NB4 (cell line): ENCODE measurements at regions not wholly inside any gene's neighbourhood (a gene's known extent, or its start where the extent isn't known, plus 50 kb on each side); places are given as distances from the start of the nearest gene placed in this dataset.
"Not testable (repeated sequence)": the region's sequence is repeated elsewhere in the genome, so short reads cannot be mapped to it uniquely, and the experiment has no call there.

Experiments used
- DNase-seq: peaks from one replicate; pipeline ENCODE4 v3.0.0; 2010; ENCODE audit warnings: low read depth
- H3K4me3 ChIP-seq: one replicate; pipeline ENCODE4 v1.5.1; 2011; ENCODE audit warnings: mild to moderate bottlenecking, low read depth, low read length, moderate library complexity
- MYC ChIP-seq: IDR thresholded peaks from 2 replicates; pipeline ENCODE4 v1.6.1; 2011; ENCODE audit warnings: low read depth, low read length
- POLR2A ChIP-seq: IDR thresholded peaks from 2 replicates; pipeline ENCODE4 v1.6.1; 2011; ENCODE audit warnings: mild to moderate bottlenecking; ENCODE audit not compliant: insufficient read length; ENCODE audit errors: extremely low read depth
- TF ChIP-seq, protein P1 (sequence below): IDR thresholded peaks from 2 replicates; pipeline ENCODE4 v1.6.1; 2011; ENCODE audit warnings: low read depth, low read length
- TF ChIP-seq, protein P2 (sequence below): IDR thresholded peaks from one replicate; pipeline ENCODE4 v1.5.1; 2012; ENCODE audit warnings: low read depth, low read length

- H3K4me3 ChIP-seq, result no peak overlapping the region
- DNase-seq, result no peak
- TF ChIP-seq POLR2A (no peak), MYC (no peak)
- TF ChIP-seq, protein P1, sequence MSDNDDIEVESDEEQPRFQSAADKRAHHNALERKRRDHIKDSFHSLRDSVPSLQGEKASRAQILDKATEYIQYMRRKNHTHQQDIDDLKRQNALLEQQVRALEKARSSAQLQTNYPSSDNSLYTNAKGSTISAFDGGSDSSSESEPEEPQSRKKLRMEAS, result no peak
- TF ChIP-seq, protein P2, sequence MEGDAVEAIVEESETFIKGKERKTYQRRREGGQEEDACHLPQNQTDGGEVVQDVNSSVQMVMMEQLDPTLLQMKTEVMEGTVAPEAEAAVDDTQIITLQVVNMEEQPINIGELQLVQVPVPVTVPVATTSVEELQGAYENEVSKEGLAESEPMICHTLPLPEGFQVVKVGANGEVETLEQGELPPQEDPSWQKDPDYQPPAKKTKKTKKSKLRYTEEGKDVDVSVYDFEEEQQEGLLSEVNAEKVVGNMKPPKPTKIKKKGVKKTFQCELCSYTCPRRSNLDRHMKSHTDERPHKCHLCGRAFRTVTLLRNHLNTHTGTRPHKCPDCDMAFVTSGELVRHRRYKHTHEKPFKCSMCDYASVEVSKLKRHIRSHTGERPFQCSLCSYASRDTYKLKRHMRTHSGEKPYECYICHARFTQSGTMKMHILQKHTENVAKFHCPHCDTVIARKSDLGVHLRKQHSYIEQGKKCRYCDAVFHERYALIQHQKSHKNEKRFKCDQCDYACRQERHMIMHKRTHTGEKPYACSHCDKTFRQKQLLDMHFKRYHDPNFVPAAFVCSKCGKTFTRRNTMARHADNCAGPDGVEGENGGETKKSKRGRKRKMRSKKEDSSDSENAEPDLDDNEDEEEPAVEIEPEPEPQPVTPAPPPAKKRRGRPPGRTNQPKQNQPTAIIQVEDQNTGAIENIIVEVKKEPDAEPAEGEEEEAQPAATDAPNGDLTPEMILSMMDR, result no peak
These were observed 65.5 kb upstream of the KLF7 start for GRCh38 chr2:207231106-207231865.

DNA sequence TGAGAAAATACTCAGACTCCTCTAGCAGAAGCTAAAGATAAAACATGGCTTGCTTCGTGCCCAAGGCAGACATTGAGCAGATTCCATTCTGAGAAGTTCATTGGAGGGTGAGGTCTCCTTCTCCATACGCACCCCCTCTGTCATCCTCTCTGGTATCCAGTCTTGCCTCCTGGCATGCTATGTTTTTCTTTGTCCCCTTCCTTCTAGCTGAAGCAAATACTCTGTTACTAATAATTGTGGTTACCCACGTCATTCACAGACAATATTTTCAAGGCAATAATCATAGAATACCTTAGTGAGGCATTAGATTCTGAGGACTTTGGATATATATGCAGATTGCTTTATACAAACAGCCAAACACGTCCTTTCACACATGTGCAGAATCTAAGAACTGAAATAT is 66.2 kb upstream of the KLF7 start:
- no peak for DNase-seq
- H3K4me3 ChIP-seq, result no peak overlapping the region
- TF ChIP-seq MYC, result no peak
- TF ChIP-seq, protein P1, result no peak
- TF ChIP-seq POLR2A, result no peak
- TF ChIP-seq, protein P2, result no peak

DNA sequence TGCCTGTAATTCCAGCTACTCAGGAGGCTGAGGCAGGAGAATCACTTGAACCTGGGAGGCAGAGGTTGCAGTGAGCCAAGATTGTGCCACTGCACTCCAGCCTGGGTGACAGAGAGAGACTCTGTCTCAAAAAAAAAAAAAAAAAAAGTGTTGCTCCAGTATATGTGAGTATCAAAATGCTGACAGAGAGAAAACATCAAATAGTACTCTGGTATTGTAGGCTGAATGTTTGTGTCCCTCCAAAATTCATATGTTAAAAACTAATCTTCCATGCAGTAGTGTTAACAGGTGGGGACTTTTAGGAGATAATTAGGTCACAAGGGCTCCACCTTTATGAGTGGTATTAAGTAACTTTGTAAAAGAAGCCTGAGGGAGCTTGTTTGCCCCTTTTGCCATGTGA is 67.4 kb upstream of the KLF7 start:
- DNase-seq, H3K4me3 ChIP-seq: not testable (repeated sequence)

DNA sequence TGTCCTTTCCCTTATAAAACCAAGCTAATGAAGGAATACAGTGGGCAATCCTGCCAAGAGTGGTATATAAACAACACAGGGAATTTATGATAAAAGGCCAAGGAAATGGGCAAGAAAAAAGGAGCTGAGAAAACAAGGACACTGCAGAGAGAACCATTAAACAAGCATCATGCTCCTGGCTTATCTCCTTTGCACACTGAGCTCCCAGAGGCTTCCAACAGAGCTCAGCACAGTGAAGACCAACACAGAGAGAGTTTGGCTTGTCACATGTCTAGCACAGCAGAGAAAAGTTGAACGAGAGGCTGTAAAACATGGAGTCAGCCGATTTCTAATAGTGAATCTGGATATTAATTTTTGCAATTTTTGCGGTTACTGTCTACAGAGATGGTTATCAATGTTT is 68.0 kb upstream of the KLF7 start:
- TF ChIP-seq, protein P1, result no peak

GRCh38 chr2:207235621-207236020 is 69.9 kb upstream of the KLF7 start:
- H3K4me3 ChIP-seq, result no peak overlapping the region
- no peak for TF ChIP-seq MYC
- TF ChIP-seq, protein P2, result no peak
- no peak for TF ChIP-seq POLR2A
- TF ChIP-seq, protein P1, result no peak
- peak; percentile 56 for DNase-seq

More for the DNA sequence above, 68.0 kb upstream of the KLF7 start:
- H3K4me3 ChIP-seq, result no peak overlapping the region
- no peak for DNase-seq

DNA sequence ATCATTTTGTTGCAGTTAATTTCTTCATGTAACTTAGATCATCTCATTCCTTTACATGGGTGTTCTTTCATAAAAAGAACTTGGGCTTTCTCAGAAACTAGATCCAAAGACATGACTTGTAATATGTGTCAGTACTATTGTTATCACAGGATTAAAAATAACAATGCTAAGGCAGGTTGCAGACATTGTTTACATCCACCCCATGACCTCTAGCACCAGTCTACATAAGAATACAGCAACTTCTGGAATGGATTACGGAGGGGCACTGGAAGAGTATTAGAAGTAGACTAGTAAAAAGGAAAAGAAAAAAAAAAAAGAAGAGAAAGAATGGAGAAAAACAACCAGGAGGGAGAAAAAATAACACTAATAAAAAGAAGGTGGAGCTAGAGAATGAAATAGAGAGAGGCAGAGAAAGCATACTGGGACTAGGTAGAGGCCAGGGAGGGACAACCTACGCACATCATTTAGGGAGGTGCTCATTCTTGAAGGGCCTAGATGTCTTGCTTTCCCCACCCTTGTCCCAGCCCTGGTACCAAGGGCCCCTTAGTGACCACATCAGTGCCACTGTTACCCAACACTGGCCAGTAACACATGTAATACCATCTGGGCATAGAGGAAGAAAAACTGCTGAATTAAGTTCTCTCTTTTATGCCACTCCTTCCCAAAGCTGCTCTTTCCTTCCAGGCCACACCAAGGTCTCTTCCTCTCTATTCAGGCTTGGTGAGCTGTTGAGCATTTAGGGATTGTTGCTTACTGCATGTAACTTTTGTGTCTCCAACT is 70.6 kb upstream of the KLF7 start:
- no peak for TF ChIP-seq POLR2A
- no peak for TF ChIP-seq MYC
- TF ChIP-seq, protein P2, result no peak
- TF ChIP-seq, protein P1, result no peak
- H3K4me3 ChIP-seq, result no peak overlapping the region
- DNase-seq, result peak; percentile 29
